WTC11 (cell line): ENCODE measurements at regions not wholly inside any gene's neighbourhood (a gene's known extent, or its start where the extent isn't known, plus 50 kb on each side); places are given as distances from the start of the nearest gene placed in this dataset.

Experiments
- ATAC-seq: fragments of 200-7000 bp; cut with Tn5 transposase; 2 replicates; pipeline ENCODE4 v1.10.0; 2021; ENCODE audit warnings: mild to moderate bottlenecking, moderate library complexity
- CTCF ChIA-PET: fragments of 300-600 bp; sonication (Branson Sonifier 250); formaldehyde crosslinking; loops from one replicate; lab custom pipeline; 2021; ENCODE audit warnings: antibody characterized with exemption; lab: Charles Lee
- POLR2A ChIA-PET: fragments of 350-600 bp; sonication (Branson Sonifier 250); formaldehyde crosslinking; loops from one replicate; lab custom pipeline; 2021; ENCODE audit warnings: antibody characterized with exemption; lab: Charles Lee
- DNase-seq: peaks from one replicate; pipeline ENCODE4 v3.0.0; 2021; ENCODE audit warnings: low spot score
- H3K27ac Mint-ChIP-seq: 2 replicates; pipeline ENCODE4 v1.8.0; 2021; ENCODE audit warnings: mixed read lengths
- H3K27me3 Mint-ChIP-seq: 2 replicates; pipeline ENCODE4 v1.8.0; 2021; ENCODE audit warnings: low read depth, mild to moderate bottlenecking, moderate library complexity, mixed read lengths
- H3K36me3 Mint-ChIP-seq: 2 replicates; pipeline ENCODE4 v1.8.0; 2021; ENCODE audit warnings: mixed read lengths
- H3K4me1 Mint-ChIP-seq: 2 replicates; pipeline ENCODE4 v1.8.0; 2022; ENCODE audit warnings: mixed read lengths
- H3K4me3 Mint-ChIP-seq: 2 replicates; pipeline ENCODE4 v1.8.0; 2021; ENCODE audit warnings: mild to moderate bottlenecking, moderate library complexity, mixed read lengths
- H3K9me3 Mint-ChIP-seq: 2 replicates; pipeline ENCODE4 v1.8.0; 2021; ENCODE audit warnings: mixed read lengths
- ELF4 ChIP-seq: sonication (generic); formaldehyde crosslinking; IDR thresholded peaks from 2 replicates; pipeline ENCODE4 v1.8.1; 2022; ENCODE audit warnings: low read depth, mild to moderate bottlenecking, moderate library complexity, missing genetic modification reagents
- FOXJ3 ChIP-seq: sonication (generic); formaldehyde crosslinking; IDR thresholded peaks from 2 replicates; pipeline ENCODE4 v1.9.0; 2021; ENCODE audit warnings: missing genetic modification reagents, mild to moderate bottlenecking, borderline replicate concordance
- FOXK1 ChIP-seq: sonication (generic); formaldehyde crosslinking; IDR thresholded peaks from 2 replicates; pipeline ENCODE4 v1.8.0; 2022; ENCODE audit warnings: mild to moderate bottlenecking, moderate library complexity, missing genetic modification reagents
- JAZF1 ChIP-seq: fragments of 250-450 bp; sonication (Bioruptor Pico); IDR thresholded peaks from 2 replicates; pipeline ENCODE4 v1.9.0; 2021; ENCODE audit warnings: moderate library complexity, mild to moderate bottlenecking, inconsistent platforms
- MXD4 ChIP-seq: fragments of 250-450 bp; sonication (Bioruptor Pico); IDR thresholded peaks from 2 replicates; pipeline ENCODE4 v1.8.0; 2021; ENCODE audit warnings: mild to moderate bottlenecking, moderate library complexity, borderline replicate concordance
- NFE2L1 ChIP-seq: sonication (generic); formaldehyde crosslinking; IDR thresholded peaks from 2 replicates; pipeline ENCODE4 v1.8.1; 2023; ENCODE audit warnings: missing genetic modification reagents
- NR2C2 ChIP-seq: sonication (generic); formaldehyde crosslinking; IDR thresholded peaks from 2 replicates; pipeline ENCODE4 v1.8.0; 2022; ENCODE audit warnings: mild to moderate bottlenecking, missing genetic modification reagents
- PRRX2 ChIP-seq: fragments of 250-450 bp; sonication (Bioruptor Pico); IDR thresholded peaks from 2 replicates; pipeline ENCODE4 v1.8.0; 2021; ENCODE audit warnings: mild to moderate bottlenecking
- SMAD3 ChIP-seq: sonication (generic); formaldehyde crosslinking; IDR thresholded peaks from 2 replicates; pipeline ENCODE4 v1.8.0; 2022; ENCODE audit warnings: missing genetic modification reagents, mild to moderate bottlenecking, borderline replicate concordance
- TEAD4 ChIP-seq: sonication (generic); formaldehyde crosslinking; IDR thresholded peaks from 2 replicates; pipeline ENCODE4 v1.8.0; 2022; ENCODE audit warnings: mild to moderate bottlenecking, missing genetic modification reagents
- ZNF219 ChIP-seq: sonication (generic); formaldehyde crosslinking; IDR thresholded peaks from 2 replicates; pipeline ENCODE4 v1.8.0; 2023; ENCODE audit warnings: missing genetic modification reagents, mild to moderate bottlenecking, borderline replicate concordance
- ZNF423 ChIP-seq: fragments of 250-450 bp; sonication (Bioruptor Pico); IDR thresholded peaks from 2 replicates; pipeline ENCODE4 v2.1.2; 2022; ENCODE audit warnings: mild to moderate bottlenecking, moderate library complexity
- TF ChIP-seq, protein P1 (sequence below): fragments of 250-450 bp; sonication (Bioruptor Pico); IDR thresholded peaks from 2 replicates; pipeline ENCODE4 v1.9.0; 2021; ENCODE audit warnings: mild to moderate bottlenecking
- TF ChIP-seq, protein P2 (sequence below): sonication (generic); formaldehyde crosslinking; IDR thresholded peaks from 2 replicates; pipeline ENCODE4 v1.8.0; 2023; ENCODE audit warnings: missing genetic modification reagents
- TF ChIP-seq, protein P3 (sequence below): sonication (generic); formaldehyde crosslinking; IDR thresholded peaks from 2 replicates; pipeline ENCODE4 v1.8.1; 2022; ENCODE audit warnings: mild to moderate bottlenecking, moderate library complexity, missing genetic modification reagents
- TF ChIP-seq, protein P4 (sequence below): fragments of 250-450 bp; sonication (Bioruptor Pico); IDR thresholded peaks from 2 replicates; pipeline ENCODE4 v1.9.0; 2021; ENCODE audit warnings: mild to moderate bottlenecking
- TF ChIP-seq, protein P5 (sequence below): sonication (generic); formaldehyde crosslinking; IDR thresholded peaks from 2 replicates; pipeline ENCODE4 v1.8.1; 2022; ENCODE audit warnings: low read depth, mild to moderate bottlenecking, moderate library complexity, missing genetic modification reagents, borderline replicate concordance
- TF ChIP-seq, protein P6 (sequence below): sonication (generic); formaldehyde crosslinking; IDR thresholded peaks from 2 replicates; pipeline ENCODE4 v1.8.0; 2022; ENCODE audit warnings: mild to moderate bottlenecking, missing genetic modification reagents
- TF ChIP-seq, protein P7 (sequence below): fragments of 250-450 bp; sonication (Bioruptor Pico); conservative IDR thresholded peaks from 2 replicates; pipeline ENCODE4 v1.9.0; 2021; ENCODE audit warnings: mild to moderate bottlenecking
- TF ChIP-seq, protein P8 (sequence below): sonication (generic); formaldehyde crosslinking; IDR thresholded peaks from 2 replicates; pipeline ENCODE4 v1.8.0; 2023; ENCODE audit warnings: mild to moderate bottlenecking, missing genetic modification reagents

DNA sequence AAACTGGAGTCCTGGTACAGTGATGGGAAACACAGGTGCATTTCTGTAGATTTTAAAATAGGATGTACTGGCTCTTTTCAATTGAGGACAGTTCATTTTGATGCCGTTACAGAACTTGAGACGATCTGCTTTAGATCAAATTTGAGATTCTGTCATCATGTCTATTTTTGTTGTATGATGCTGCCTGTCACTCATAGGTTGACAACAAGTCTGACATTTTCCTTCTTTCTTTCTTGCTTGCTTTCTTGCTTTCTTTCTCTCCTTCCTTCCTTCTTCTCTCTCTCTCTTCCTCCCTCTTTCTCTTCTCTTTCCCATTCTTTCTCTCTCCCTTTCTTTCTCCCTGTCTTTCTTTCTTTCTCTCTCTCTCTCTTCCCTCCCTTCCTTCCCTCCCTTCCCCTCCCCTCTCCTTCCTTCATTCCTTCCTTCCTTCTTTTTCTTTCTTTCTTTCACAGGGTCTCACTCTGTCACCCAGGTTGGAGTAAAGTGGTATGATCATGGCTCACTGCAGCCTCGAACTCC, 152.6 kb upstream of the SGK1 start:
- Mint-ChIP-seq H3K4me1 (0 out of 2 replicates have a peak, but pooled peaks cover 2% of the 10 kb centered on the region), H3K4me3 (no peak overlapping the region), H3K27me3 (no peaks in the 10 kb centered on the region), H3K9me3 (no peaks in the 10 kb centered on the region), H3K36me3 (no peaks in the 10 kb centered on the region), H3K27ac (no peak overlapping the region)
- CTCF ChIA-PET: no interaction called here
- POLR2A ChIA-PET: no interaction called here
- no peak for ATAC-seq
- no peak for DNase-seq
- TF ChIP-seq MXD4 (CRISPR knock-in tag) (no peak), ZNF423 (CRISPR knock-in tag) (no peak), FOXK1 (CRISPR knock-in tag) (no peak), TEAD4 (CRISPR knock-in tag) (no peak), FOXJ3 (no peak), PRRX2 (CRISPR knock-in tag) (no peak), ELF4 (no peak), NR2C2 (CRISPR knock-in tag) (no peak), NFE2L1 (no peak), ZNF219 (no peak), JAZF1 (no peak), SMAD3 (CRISPR knock-in tag) (no peak)
- TF ChIP-seq, protein P1, sequence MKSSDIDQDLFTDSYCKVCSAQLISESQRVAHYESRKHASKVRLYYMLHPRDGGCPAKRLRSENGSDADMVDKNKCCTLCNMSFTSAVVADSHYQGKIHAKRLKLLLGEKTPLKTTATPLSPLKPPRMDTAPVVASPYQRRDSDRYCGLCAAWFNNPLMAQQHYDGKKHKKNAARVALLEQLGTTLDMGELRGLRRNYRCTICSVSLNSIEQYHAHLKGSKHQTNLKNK: no peak
- TF ChIP-seq, protein P2, sequence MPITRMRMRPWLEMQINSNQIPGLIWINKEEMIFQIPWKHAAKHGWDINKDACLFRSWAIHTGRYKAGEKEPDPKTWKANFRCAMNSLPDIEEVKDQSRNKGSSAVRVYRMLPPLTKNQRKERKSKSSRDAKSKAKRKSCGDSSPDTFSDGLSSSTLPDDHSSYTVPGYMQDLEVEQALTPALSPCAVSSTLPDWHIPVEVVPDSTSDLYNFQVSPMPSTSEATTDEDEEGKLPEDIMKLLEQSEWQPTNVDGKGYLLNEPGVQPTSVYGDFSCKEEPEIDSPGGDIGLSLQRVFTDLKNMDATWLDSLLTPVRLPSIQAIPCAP: no peak
- TF ChIP-seq, protein P3, sequence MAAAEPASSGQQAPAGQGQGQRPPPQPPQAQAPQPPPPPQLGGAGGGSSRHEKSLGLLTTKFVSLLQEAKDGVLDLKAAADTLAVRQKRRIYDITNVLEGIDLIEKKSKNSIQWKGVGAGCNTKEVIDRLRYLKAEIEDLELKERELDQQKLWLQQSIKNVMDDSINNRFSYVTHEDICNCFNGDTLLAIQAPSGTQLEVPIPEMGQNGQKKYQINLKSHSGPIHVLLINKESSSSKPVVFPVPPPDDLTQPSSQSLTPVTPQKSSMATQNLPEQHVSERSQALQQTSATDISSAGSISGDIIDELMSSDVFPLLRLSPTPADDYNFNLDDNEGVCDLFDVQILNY: no peak
- TF ChIP-seq, protein P4, sequence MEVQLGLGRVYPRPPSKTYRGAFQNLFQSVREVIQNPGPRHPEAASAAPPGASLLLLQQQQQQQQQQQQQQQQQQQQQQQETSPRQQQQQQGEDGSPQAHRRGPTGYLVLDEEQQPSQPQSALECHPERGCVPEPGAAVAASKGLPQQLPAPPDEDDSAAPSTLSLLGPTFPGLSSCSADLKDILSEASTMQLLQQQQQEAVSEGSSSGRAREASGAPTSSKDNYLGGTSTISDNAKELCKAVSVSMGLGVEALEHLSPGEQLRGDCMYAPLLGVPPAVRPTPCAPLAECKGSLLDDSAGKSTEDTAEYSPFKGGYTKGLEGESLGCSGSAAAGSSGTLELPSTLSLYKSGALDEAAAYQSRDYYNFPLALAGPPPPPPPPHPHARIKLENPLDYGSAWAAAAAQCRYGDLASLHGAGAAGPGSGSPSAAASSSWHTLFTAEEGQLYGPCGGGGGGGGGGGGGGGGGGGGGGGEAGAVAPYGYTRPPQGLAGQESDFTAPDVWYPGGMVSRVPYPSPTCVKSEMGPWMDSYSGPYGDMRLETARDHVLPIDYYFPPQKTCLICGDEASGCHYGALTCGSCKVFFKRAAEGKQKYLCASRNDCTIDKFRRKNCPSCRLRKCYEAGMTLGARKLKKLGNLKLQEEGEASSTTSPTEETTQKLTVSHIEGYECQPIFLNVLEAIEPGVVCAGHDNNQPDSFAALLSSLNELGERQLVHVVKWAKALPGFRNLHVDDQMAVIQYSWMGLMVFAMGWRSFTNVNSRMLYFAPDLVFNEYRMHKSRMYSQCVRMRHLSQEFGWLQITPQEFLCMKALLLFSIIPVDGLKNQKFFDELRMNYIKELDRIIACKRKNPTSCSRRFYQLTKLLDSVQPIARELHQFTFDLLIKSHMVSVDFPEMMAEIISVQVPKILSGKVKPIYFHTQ (CRISPR knock-in tag): no peak
- TF ChIP-seq, protein P5, sequence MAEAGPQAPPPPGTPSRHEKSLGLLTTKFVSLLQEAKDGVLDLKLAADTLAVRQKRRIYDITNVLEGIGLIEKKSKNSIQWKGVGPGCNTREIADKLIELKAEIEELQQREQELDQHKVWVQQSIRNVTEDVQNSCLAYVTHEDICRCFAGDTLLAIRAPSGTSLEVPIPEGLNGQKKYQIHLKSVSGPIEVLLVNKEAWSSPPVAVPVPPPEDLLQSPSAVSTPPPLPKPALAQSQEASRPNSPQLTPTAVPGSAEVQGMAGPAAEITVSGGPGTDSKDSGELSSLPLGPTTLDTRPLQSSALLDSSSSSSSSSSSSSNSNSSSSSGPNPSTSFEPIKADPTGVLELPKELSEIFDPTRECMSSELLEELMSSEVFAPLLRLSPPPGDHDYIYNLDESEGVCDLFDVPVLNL (CRISPR knock-in tag): no peak
- TF ChIP-seq, protein P6, sequence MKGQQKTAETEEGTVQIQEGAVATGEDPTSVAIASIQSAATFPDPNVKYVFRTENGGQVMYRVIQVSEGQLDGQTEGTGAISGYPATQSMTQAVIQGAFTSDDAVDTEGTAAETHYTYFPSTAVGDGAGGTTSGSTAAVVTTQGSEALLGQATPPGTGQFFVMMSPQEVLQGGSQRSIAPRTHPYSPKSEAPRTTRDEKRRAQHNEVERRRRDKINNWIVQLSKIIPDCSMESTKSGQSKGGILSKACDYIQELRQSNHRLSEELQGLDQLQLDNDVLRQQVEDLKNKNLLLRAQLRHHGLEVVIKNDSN (CRISPR knock-in tag): no peak

DNA sequence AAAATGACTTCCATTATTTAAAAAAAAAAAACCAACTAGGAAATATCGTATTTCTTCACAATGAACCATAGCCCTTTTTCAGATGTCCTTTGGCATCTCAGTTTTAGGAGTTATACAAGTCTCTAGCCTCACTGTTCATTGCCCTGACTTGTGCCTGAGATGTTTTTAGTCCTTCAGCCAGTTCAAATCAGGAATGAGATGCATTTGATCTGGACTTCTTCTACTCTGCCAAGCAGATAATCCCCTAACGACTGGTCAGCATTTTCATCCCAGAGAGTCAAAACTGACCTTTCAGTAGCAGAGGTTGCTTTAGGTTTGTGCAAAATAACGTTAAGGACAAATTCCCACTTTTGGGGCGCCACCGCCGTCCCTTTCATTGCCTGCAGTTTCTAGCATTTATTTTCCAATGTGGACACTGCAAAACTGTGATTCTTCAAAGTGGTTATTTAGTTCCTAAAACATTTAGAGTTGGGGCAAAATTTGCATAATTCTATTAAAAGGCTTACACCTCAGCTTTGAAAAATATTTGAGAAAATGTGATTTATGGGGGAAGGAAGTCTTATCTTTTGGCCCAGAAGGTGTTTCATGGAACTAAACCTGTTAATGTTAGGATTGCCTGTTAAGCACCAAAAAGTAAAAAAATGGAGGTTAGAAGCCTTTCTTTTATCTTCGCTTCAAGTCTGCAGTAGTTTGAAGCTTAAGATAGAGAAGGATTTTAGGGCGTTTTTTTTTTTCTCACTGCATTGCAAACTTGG, 152.0 kb upstream of the SGK1 start:
- no peaks in the 10 kb centered on the region for H3K9me3 Mint-ChIP-seq
- DNase-seq (no peak), ATAC-seq (no peak)
- H3K4me3 Mint-ChIP-seq: no peak overlapping the region
- no peaks in the 10 kb centered on the region for H3K27me3 Mint-ChIP-seq
- H3K27ac Mint-ChIP-seq: no peak overlapping the region
- ChIA-PET POLR2A (no interaction called here), CTCF (interaction anchor here (0.7 kb wide), 1 partner anchor 448 kb away, joined by 3 read pairs; no protein-coding TSS in a partner anchor)
- H3K36me3 Mint-ChIP-seq: no peaks in the 10 kb centered on the region
- H3K4me1 Mint-ChIP-seq: 0 out of 2 replicates have a peak, but pooled peaks cover 2% of the 10 kb centered on the region
- TF ChIP-seq, protein P7, sequence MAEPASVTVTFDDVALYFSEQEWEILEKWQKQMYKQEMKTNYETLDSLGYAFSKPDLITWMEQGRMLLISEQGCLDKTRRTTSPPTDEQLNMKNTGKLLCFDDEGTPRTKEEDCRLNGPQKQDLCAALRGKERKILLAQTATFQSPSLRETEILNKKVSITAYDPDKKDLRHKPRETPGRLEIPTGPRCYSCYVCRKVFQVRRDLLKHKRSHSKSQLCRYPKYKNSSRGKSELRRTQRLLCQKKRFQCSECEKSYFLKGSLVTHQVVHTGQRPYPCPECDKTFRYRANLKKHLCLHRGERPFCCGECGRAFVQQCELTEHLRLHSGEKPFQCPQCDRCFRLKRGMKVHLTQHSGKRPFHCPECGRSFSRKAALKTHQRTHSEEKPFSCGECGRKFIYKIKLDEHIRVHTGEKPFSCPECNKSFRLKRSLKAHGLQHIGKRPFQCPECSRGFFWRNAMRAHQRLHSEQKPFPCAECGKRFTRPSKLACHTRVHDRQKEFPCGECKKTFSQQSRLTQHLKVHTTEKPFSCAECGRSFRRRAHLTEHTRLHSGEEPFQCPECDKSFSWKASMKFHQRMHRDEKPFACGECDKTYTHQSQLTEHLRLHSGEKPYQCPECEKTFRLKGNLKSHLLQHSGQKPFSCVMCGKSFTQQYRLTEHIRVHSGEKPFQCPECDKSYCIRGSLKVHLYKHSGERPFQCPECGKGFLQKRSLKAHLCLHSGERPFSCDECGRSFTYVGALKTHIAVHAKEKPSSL (CRISPR knock-in tag): no peak
- TF ChIP-seq, protein P6 (CRISPR knock-in tag): no peak
- TF ChIP-seq, protein P8, sequence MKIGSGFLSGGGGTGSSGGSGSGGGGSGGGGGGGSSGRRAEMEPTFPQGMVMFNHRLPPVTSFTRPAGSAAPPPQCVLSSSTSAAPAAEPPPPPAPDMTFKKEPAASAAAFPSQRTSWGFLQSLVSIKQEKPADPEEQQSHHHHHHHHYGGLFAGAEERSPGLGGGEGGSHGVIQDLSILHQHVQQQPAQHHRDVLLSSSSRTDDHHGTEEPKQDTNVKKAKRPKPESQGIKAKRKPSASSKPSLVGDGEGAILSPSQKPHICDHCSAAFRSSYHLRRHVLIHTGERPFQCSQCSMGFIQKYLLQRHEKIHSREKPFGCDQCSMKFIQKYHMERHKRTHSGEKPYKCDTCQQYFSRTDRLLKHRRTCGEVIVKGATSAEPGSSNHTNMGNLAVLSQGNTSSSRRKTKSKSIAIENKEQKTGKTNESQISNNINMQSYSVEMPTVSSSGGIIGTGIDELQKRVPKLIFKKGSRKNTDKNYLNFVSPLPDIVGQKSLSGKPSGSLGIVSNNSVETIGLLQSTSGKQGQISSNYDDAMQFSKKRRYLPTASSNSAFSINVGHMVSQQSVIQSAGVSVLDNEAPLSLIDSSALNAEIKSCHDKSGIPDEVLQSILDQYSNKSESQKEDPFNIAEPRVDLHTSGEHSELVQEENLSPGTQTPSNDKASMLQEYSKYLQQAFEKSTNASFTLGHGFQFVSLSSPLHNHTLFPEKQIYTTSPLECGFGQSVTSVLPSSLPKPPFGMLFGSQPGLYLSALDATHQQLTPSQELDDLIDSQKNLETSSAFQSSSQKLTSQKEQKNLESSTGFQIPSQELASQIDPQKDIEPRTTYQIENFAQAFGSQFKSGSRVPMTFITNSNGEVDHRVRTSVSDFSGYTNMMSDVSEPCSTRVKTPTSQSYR: no peak
